ENCODE measurements at regions not wholly inside any gene's neighbourhood (a gene's known extent, or its start where the extent isn't known, plus 50 kb on each side); places are given as distances from the start of the nearest gene placed in this dataset.

- TF ChIP-seq SUZ12 (IDR thresholded peaks at IDR 0.05) (no peak), BHLHE40 (IDR thresholded peaks at IDR 0.05; ENCODE audit: borderline replicate concordance) (no peak), NFRKB (IDR thresholded peaks at IDR 0.05) (no peak), SP1 (IDR thresholded peaks at IDR 0.05) (no peak), ELF4 (IDR thresholded peaks at IDR 0.05) (no peak), L3MBTL2 (conservative IDR thresholded peaks at IDR 0.05) (no peak), TARDBP (IDR thresholded peaks at IDR 0.05) (no peak), CTBP1 (IDR thresholded peaks at IDR 0.05; ENCODE audit: borderline replicate concordance) (no peak), LEF1 (IDR thresholded peaks at IDR 0.05; ENCODE audit: borderline replicate concordance) (no peak), FOXM1 (IDR thresholded peaks at IDR 0.05; ENCODE audit: borderline replicate concordance) (no peak), FOXA1 (IDR thresholded peaks at IDR 0.05) (no peak), ZNF384 (IDR thresholded peaks at IDR 0.05) (no peak), HDGF (IDR thresholded peaks at IDR 0.05; ENCODE audit: borderline replicate concordance) (no peak)
- TF ChIP-seq, protein P1, sequence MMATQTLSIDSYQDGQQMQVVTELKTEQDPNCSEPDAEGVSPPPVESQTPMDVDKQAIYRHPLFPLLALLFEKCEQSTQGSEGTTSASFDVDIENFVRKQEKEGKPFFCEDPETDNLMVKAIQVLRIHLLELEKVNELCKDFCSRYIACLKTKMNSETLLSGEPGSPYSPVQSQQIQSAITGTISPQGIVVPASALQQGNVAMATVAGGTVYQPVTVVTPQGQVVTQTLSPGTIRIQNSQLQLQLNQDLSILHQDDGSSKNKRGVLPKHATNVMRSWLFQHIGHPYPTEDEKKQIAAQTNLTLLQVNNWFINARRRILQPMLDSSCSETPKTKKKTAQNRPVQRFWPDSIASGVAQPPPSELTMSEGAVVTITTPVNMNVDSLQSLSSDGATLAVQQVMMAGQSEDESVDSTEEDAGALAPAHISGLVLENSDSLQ (IDR thresholded peaks at IDR 0.05), result no peak
Observed at GRCh38 chr9:32866273-32866672, 82.9 kb downstream of the TMEM215 start.
